NCI-H187 treated with DMSO at 0.1 percent for 48 hours (cell line): ENCODE measurements at regions not wholly inside any gene's neighbourhood (a gene's known extent, or its start where the extent isn't known, plus 50 kb on each side); places are given as distances from the start of the nearest gene placed in this dataset.
"Not testable (repeated sequence)": the region's sequence is repeated elsewhere in the genome, so short reads cannot be mapped to it uniquely, and the experiment has no call there.

ENCODE experiments used
- DNase-seq: peaks from one replicate; lab custom pipeline; 2025; lab: John Stamatoyannopoulos, UW

- no peak for DNase-seq
These were observed 451.1 kb upstream of the ATP11B start for GRCh38 chr3:182342252-182342651.

- DNase-seq: not testable (repeated sequence)
These were observed 449.3 kb upstream of the ATP11B start for GRCh38 chr3:182344026-182344425.

DNA sequence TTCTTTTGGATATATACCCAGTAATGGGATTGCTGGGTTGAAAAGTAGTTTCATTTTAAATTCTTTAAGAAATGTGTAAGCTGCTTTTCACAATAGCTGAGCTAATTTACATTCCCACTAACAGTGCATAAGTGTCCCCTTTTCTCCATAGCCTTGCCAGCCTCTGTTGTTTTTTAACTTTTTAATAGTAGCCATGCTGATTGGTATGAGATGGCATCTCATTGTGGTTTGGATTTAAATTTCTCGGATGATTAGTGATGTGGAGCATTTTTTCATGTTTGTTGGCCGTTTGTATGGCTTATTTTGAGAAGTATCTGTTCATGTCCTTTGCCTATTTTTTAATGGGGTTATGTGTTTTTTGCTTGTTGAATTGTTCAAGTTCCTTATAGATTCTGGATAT lies 444.3 kb upstream of the ATP11B start:
- no peak for DNase-seq

DNA sequence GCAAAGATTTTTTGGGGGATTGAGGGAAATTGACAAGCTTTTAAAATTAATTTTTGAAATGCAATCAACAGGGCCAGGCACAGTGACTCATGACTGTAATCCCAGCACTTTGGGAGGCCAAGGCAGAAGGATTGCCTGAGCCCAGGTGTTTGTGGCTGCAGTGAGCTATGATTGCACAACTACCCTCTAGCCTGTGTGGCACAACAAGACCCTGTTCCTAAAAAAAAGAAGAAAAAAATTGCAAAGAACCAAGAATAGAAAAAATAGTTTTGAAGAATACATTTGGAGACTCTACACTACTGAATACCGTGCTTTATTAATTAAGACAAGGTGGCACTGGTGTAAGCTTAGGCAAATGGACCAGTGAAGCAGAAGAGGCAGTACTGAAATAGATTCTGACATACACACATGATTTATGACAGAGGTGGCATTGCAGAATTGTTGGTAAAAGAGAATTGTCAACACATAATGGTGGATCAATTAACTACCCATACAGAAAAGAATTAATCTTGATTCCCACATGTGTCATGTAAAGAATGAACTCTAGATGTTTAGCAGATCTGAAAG lies 443.3 kb upstream of the ATP11B start:
- no peak for DNase-seq

DNA sequence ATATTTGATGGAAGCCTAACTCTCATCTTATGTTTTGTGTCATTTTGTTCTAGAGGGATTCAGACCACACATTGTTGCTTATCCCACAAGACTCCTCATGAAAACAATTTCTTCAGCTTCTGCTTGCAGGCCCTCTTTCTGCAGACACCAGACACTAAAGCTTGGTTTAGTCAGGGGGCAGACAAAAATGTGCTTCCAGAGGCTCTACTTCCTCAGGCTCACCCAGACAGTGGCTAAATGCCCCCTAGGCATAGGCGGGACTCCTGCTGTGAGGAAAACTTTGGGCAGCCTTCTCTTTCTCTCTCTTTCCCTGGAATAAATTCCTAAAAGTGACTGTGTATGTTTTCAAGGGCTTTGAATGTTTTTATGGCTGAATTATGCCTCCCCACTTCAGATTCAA lies 435.4 kb upstream of the ATP11B start:
- no peak for DNase-seq

DNA sequence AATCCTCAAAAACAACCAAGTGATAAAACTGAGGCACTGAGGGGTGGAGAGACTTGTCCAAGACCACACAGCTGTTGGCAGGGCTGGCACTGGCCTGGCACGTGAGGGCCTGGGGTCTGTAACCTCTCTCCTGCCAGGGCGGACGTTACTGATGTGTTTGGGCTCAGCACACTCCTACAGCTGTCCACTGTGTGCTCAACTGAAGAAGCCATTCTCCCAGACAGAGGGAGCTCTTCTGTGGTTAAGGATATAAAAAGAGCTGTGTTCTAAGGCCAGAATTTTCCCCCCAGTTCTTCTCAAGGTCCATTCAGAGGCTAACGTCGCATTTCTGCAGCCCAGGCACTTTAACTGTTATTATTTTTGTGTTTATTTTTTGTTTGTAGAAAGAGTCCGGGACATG lies 429.0 kb upstream of the ATP11B start:
- DNase-seq: peak; percentile 16

DNA sequence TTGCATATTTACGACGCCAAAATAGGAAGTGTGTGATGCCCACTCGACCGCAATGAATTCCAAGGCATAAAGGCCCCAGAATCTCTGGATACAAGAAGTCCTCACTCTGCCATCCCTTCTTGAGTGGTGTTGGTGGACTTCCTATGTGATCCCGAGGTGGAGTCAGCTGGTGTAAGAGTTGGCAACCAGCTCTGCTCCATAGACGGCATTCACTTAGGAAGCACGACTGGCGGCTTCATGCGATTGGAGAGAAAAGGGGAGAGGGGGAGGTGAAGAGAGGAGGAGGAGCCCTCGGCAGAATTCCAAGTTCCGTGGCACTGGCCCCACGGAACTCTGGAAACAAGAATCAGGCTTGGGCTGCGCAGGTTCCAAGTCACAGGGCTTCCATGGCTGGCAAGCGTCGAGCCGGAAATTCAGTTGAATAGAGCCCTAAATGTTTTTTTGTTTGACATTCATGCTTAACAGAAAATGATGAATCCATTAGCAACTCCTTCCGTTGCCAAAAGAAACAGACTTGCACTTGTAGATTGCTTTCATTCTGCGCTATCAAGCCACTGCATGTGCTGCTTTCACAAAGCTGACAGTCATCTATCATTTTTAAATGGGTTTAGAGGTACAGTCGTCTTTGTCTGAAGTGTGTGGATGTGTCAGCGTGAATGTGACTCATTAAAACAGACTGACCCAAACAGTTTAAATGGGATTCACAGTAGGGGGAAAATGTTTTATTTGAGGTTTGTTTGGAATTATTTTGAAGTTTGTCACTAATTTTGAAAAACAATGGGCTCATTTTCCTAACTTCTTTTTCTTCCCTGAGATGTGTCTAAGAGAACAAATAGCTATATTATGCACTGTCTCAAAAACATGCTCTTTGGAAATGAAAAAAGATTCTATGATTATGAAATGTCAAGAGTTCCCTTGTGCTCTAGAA lies 428.3 kb upstream of the ATP11B start:
- DNase-seq: peak; percentile 84

DNA sequence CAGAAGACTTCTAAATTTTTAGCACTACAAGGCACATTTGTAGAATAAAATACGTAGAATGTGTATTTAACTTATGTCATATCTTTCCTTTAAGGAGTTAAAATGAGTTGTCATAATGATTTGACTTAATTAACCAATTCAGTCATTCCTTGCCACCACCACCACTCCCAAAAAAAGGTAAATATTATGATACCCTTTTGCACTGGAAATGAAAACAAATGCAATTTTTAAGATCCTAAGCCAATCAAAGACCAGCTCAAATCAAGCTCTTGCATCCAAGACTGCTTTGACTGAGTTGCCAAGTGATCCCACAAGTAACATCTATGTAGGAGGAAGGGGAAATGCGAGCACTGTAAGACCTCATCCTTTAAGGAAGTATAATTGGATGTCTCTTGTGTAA lies 426.6 kb upstream of the ATP11B start:
- no peak for DNase-seq

DNA sequence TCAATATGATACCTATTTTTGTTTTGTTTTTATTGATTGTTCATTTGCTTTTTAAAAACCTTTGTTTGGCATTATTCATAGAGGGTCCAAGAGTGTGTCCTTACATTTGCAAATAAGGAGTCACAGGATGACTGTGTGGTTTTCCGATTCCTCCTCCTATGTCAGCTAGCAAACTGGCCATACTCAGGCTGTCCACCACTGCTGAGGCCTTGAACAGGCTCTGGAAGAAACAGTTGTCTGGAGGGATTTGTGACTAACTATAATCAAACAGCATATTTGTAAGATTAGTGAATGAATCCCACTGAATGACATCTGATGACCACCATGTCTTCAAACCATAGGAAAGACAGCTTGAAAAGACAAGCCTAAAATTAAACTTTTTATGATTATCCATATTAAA lies 423.4 kb upstream of the ATP11B start:
- DNase-seq: no peak

DNA sequence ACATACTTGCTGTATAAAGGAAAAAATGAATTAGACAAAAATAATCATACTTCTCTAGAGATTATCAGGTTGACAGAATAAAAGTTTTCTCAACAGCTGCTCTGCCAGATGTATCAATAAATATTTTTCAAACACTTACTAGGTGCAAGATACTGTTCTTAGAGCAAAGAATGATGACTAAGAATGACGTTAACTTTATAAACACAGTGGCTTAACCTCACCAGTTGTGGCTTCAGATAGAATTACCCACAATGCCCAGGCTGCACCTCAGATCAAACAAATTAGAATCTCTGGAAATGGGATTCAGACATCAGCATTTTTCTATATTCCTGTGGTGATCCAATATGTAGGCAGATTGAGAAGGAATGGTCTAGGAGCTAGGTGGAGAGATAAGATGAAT lies 422.4 kb upstream of the ATP11B start:
- no peak for DNase-seq

DNA sequence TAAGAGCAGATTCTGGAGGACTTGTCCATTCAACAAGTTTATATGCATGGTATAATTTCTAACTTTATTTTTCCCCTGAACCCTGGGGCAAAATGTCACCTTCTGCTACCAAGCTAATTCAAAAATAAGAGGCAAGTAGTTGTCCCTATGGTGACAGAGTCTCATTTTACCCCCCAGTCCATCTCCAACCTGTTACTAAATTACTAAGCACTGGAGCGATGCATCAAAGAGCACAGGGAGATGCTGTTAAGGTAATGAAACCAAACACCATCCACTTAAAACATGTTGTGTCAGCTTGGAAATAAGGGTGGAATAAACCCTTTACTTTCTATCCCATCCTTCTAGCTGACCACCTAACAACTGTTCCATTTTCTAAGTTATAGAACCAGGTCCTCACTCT lies 417.4 kb upstream of the ATP11B start:
- DNase-seq: peak; percentile 37

DNA sequence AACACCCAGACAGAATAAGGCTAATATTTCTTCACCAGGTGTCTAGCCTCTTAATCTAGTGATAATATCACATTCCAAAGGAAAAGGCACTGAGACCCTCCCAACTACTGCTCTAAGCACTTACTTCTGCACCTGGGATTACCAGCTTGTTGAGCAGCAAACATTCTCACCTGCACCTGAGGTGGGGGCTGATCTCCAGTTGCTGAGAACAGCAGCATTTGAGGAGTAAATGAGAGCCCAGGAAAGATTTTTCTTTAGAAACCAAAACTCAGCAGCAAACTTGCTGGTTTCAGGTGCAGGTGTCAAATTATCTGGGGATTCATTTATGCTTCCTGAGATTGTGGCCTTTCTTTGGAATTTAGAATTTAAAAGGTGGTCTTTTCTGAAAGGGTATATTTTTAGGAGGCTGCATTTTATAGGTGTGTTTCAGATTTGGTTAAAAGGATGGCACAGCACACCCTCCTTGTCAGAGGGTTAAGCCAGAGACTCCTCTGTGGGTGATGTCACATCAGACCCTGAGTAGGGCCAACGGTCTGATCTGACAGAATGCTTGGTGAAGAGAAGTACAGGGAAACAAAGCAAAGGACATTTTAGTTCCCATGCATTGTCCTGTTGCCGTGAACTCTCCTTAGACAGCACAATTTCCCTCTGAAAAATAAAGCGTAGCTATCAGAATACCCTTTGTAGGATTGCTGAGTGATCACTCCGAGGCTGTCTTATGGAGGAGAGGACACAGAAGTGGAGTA lies 411.0 kb upstream of the ATP11B start:
- no peak for DNase-seq

GRCh38 chr3:182384221-182384620 lies 409.1 kb upstream of the ATP11B start:
- peak; percentile 13 for DNase-seq

- DNase-seq: no peak
These were observed 407.9 kb upstream of the ATP11B start for GRCh38 chr3:182385356-182385755.

GRCh38 chr3:182388506-182388905 lies 404.8 kb upstream of the ATP11B start:
- DNase-seq: no peak

GRCh38 chr3:182389071-182389815 lies 404.1 kb upstream of the ATP11B start:
- no peak for DNase-seq

- no peak for DNase-seq
These were observed 402.9 kb upstream of the ATP11B start for GRCh38 chr3:182390421-182390820.

- no peak for DNase-seq
These were observed 400.9 kb upstream of the ATP11B start for GRCh38 chr3:182392182-182392937.

- DNase-seq: no peak
These were observed 400.2 kb upstream of the ATP11B start for GRCh38 chr3:182393151-182393550.

DNA sequence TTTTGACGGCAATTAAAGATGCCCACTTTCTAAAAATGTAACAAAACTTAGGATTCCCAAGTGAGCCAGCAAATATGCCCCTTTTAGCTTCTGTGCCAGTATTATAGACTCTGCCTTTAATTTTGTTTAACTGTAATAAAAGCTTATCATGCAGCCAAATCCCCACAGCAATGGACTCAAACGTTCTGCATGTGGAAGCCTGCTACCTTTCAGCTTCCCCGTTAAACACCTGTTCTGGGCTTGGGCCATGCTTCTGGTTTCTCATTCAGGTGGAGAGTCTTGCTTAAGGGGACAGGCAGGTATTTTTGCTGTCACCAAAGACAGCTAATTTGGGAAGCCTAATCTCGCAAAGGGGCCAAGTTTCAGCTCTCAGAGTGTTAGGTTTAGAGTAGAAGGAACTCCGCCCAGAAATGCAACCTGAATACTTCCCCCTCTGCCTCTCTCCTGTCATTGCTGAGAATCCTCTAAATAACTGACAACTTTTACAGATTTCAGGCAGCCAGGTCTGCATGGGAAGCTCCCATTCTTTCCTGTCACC lies 399.4 kb upstream of the ATP11B start:
- DNase-seq: no peak

GRCh38 chr3:182397164-182397563 lies 396.1 kb upstream of the ATP11B start:
- DNase-seq: no peak
